LNCaP clone FGC (cell line): ENCODE measurements at regions not wholly inside any gene's neighbourhood (a gene's known extent, or its start where the extent isn't known, plus 50 kb on each side); places are given as distances from the start of the nearest gene placed in this dataset.
"Not testable (repeated sequence)": the region's sequence is repeated elsewhere in the genome, so short reads cannot be mapped to it uniquely, and the experiment has no call there.

Source experiments
- DNase-seq: peaks from one replicate; pipeline ENCODE4 v3.0.0-alpha.2; 2011; ENCODE audit warnings: low read depth
- H3K4me3 ChIP-seq: 2 replicates; pipeline ENCODE4 v1.5.1; 2011; ENCODE audit warnings: mild to moderate bottlenecking, low read depth, low read length, control low read depth
- CTCF ChIP-seq: IDR thresholded peaks from 2 replicates; pipeline ENCODE4 v1.5.1; 2012; ENCODE audit warnings: mild to moderate bottlenecking; ENCODE audit not compliant: control insufficient read depth, insufficient read depth; ENCODE audit errors: extremely low read depth

GRCh38 chr13:87570669-87571068 is 100.5 kb upstream of the SLITRK5 start:
- no peak for DNase-seq
- TF ChIP-seq CTCF: no peak
- no peak overlapping the region for H3K4me3 ChIP-seq

- no peak for TF ChIP-seq CTCF
- no peak overlapping the region for H3K4me3 ChIP-seq
- no peak for DNase-seq
Measured at GRCh38 chr13:87582399-87582798, 88.8 kb upstream of the SLITRK5 start.

- DNase-seq: no peak
- TF ChIP-seq CTCF: no peak
- no peak overlapping the region for H3K4me3 ChIP-seq
Measured at GRCh38 chr13:87590518-87590917, 80.7 kb upstream of the SLITRK5 start.

GRCh38 chr13:87604437-87604836 is 66.7 kb upstream of the SLITRK5 start:
- H3K4me3 ChIP-seq, DNase-seq: not testable (repeated sequence)

- no peak overlapping the region for H3K4me3 ChIP-seq
- DNase-seq: no peak
- no peak for TF ChIP-seq CTCF
Measured at GRCh38 chr13:87607266-87607665, 63.9 kb upstream of the SLITRK5 start.

GRCh38 chr13:87614276-87614675 is 56.9 kb upstream of the SLITRK5 start:
- no peak overlapping the region for H3K4me3 ChIP-seq

More at GRCh38 chr13:87614276-87614675, 56.9 kb upstream of the SLITRK5 start:
- no peak for DNase-seq
- TF ChIP-seq CTCF: no peak
